PC-3 (cell line): ENCODE measurements at regions not wholly inside any gene's neighbourhood (a gene's known extent, or its start where the extent isn't known, plus 50 kb on each side); places are given as distances from the start of the nearest gene placed in this dataset.

Source experiments
- CTCF ChIP-seq: fragments of 300-600 bp; sonication (generic); conservative IDR thresholded peaks from 2 replicates; pipeline ENCODE4 v1.5.1; 2017; ENCODE audit warnings: antibody characterized with exemption, low read depth, mild to moderate bottlenecking, low read length
- EZH2phosphoT487 ChIP-seq: fragments of 300-600 bp; sonication (generic); IDR thresholded peaks from 2 replicates; pipeline ENCODE4 v1.6.1; 2018; ENCODE audit warnings: mild to moderate bottlenecking, antibody characterized with exemption, low read length, borderline replicate concordance

- TF ChIP-seq CTCF (no peak), EZH2phosphoT487 (no peak)
Measured at GRCh38 chr6:113055998-113056397, 708.9 kb downstream of the RFPL4B start.
